ENCODE measurements at regions not wholly inside any gene's neighbourhood (a gene's known extent, or its start where the extent isn't known, plus 50 kb on each side); places are given as distances from the start of the nearest gene placed in this dataset.
A peak's percentile ranks its signal among the peaks of the same experiment; 100 is the strongest.

DNA sequence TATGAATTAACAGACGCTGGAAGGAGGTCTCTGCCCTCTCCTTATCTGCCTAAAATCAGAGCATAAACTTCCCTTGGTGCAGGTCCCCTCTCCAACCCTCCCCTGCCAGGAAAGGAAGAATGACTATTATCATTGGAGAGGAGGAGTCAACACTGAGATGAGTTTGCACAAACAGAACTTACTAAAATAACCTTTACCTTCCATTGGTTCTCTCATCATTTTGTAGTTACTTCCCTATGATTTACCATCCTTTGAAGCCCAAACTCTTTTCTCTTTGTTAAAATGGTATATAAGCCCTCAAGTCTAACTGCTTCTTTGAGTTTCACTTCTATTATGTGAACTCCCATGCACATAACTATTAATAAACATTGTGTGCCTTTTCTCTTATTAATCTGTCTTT, 64.2 kb upstream of the EEA1 start:
- Histone ChIP-seq H3K4me3 (no peak overlapping the region), H3K27ac (no peak overlapping the region)
- TF ChIP-seq, protein P1, sequence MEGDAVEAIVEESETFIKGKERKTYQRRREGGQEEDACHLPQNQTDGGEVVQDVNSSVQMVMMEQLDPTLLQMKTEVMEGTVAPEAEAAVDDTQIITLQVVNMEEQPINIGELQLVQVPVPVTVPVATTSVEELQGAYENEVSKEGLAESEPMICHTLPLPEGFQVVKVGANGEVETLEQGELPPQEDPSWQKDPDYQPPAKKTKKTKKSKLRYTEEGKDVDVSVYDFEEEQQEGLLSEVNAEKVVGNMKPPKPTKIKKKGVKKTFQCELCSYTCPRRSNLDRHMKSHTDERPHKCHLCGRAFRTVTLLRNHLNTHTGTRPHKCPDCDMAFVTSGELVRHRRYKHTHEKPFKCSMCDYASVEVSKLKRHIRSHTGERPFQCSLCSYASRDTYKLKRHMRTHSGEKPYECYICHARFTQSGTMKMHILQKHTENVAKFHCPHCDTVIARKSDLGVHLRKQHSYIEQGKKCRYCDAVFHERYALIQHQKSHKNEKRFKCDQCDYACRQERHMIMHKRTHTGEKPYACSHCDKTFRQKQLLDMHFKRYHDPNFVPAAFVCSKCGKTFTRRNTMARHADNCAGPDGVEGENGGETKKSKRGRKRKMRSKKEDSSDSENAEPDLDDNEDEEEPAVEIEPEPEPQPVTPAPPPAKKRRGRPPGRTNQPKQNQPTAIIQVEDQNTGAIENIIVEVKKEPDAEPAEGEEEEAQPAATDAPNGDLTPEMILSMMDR (IDR thresholded peaks at IDR 0.05) = no peak
- DNase-seq (ENCODE audit: low spot score) = no peak

DNA sequence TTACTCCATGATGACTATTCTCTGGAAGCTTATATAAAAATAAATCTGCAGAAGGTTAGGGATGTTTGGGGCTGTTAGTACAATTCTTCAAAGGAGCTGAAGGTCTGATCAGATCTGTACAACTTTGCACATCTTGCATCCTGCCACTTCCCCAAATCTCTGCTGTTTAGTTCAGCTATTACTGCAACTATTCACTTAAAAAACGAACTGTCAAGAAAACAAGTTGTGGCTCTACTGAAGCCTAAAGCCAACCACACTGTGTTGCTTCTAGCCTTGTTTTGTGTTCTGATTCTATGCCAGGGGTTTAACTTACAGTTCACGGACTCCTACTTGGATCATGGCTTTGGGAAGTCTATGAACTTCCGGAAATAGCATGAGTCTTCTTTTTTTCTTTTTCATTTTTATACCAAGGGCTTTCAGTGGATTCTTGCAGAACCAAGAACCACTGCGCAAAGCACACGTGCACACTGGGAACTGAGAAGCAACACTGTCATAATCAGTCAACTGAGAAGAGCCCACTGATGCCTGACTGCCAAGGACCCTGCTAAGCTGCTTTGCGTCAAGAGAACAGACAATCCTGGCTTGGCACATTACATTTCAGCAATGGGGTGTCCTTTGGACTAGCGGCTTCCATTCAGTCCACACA, 66.3 kb upstream of the EEA1 start:
- H3K4me3 ChIP-seq = no peak overlapping the region
- TF ChIP-seq, protein P1 (IDR thresholded peaks at IDR 0.05) = no peak
- no peak for DNase-seq (ENCODE audit: low spot score)
- no peak overlapping the region for H3K27ac ChIP-seq

DNA sequence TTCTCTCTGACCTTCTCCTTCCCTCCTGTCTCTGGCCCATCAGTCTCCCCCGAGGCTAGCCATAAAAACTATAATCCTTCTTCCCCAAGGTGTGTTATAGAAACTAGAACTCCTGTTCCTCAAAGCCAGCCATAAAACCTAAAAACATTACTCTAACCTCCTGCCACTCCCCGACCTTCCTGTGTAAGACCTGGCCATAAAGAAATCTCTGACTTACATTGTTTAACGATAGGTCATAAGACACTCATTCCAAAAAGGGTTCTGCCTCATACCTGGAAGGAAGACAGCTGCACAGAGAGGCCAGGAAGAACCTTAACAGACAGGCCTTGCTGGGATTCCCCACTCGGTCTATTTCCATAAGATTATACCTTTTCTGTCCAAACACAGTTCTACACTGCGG, 70.9 kb upstream of the EEA1 start:
- DNase-seq (ENCODE audit: low spot score) = no peak
- Histone ChIP-seq H3K27ac (no peak overlapping the region), H3K4me3 (no peak overlapping the region)
- TF ChIP-seq, protein P1 (IDR thresholded peaks at IDR 0.05) = no peak

DNA sequence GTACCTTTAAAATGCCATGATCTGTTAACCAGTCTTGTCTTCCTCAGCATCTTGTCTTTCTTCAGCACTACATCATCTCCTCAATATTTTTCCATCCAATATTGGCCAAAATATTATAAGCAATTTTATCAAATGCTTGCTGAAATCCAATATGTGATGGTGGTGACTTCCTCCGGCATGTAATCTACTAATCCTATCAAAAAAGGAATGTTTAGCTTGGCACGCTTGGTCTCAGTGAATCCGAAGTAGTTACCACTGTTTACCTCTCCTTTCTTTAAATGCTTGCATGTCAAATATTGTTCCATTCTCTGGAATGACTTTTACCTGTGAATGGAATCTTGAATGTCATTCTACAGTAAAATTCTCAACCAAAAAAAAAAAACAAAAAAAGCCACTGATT, 72.3 kb upstream of the EEA1 start:
- DNase-seq (ENCODE audit: low spot score) = no peak
- TF ChIP-seq, protein P1 (IDR thresholded peaks at IDR 0.05) = no peak
- no peak overlapping the region for H3K27ac ChIP-seq
- H3K4me3 ChIP-seq = no peak overlapping the region

DNA sequence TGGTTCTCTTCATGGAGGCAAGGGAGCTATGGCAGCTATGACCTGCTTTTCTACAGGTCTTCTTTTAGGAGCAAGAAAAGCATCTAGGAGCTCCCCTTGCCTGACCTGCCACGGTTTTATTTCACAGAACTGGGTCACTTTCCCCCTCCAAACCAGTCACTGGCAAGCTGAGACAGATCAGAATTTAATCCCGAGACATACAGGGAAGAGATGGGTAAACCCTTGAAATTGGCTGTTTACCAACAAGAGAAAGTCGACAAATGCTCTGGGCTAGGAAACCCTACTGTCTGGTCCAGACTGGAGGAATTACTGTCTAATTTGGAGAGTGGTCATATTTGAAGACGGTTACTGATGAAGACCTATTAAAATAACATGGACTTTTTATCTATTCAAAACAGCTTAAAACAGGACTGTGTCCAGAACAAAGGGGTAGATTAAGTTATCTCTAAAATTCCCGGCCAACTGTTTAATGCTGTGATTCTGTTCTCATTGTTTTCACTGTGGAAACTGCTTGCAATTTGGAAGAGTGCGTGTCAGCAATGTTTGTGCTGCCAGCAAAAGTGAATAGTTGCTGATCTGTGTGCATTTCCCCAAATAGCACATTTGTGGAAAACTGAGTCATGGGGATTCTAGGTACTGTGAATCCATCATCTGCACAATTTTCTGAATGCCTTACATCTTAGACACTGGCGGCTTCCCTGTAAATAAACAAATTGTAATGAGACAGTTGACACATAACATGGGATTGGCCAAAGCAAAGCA, 73.4 kb upstream of the EEA1 start:
- TF ChIP-seq, protein P1 (IDR thresholded peaks at IDR 0.05) = no peak
- Histone ChIP-seq H3K27ac (peak overlapping the region in 1 of 2 donors; percentile 62), H3K4me3 (no peak overlapping the region)
- DNase-seq (ENCODE audit: low spot score) = no peak

DNA sequence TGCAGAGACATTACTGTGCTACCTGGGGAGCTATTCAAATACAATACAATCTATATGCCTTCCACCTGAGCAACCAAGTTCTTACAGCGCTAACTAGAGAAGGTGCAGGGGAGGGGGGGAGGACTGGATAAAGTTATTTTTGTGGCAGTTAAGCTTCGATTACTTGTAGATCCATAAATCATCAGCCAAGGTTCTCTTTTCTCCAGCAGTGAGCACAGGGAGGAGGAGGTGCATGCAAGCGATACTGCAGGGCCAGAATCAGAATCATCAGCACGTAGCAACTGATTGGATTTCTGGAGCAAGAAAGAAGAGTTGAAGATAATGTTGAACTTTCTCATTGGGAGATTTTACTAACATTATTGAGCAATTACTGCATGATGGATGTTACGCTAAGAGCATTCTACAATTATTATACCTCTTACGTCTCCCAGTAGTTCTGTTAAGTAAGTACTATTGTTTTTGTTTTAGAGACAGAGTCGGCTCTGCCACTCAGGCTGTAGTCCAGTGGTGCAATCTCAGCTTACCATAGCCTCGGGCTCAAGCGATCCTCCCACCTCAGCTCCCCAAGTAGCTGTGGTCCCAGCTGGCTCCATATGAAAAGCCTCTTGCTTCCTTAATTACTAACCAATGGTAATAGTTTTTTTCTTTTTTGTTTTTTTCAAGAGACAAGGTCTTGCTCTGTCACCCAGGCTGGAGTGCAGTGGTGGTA, 74.6 kb upstream of the EEA1 start:
- Histone ChIP-seq H3K27ac (no peak overlapping the region), H3K4me3 (no peak overlapping the region)
- no peak for DNase-seq (ENCODE audit: low spot score)
- TF ChIP-seq, protein P1 (IDR thresholded peaks at IDR 0.05) = no peak
